GM12874 (cell line): ENCODE measurements at regions not wholly inside any gene's neighbourhood (a gene's known extent, or its start where the extent isn't known, plus 50 kb on each side); places are given as distances from the start of the nearest gene placed in this dataset.

Source experiments
- CTCF ChIP-seq: IDR thresholded peaks from 2 replicates; pipeline ENCODE4 v1.5.1; 2011; ENCODE audit warnings: low read depth, mild to moderate bottlenecking, control low read depth, low read length, moderate library complexity; ENCODE audit not compliant: insufficient read depth

GRCh38 chrX:40268188-40268520, 170.4 kb upstream of the BCOR start:
- TF ChIP-seq CTCF: no peak

GRCh38 chrX:40267334-40268187, 169.8 kb upstream of the BCOR start:
- no peak for TF ChIP-seq CTCF

GRCh38 chrX:40266490-40267333, 169.0 kb upstream of the BCOR start:
- TF ChIP-seq CTCF: peak; percentile 57

GRCh38 chrX:40265936-40266335, 168.2 kb upstream of the BCOR start:
- no peak for TF ChIP-seq CTCF

GRCh38 chrX:40263014-40263560, 165.3 kb upstream of the BCOR start:
- TF ChIP-seq CTCF: no peak

- TF ChIP-seq CTCF: no peak
Observed at GRCh38 chrX:40262157-40263013, 164.6 kb upstream of the BCOR start.
